Gastrocnemius medialis (tissue), 4 donors: ENCODE measurements at regions not wholly inside any gene's neighbourhood (a gene's known extent, or its start where the extent isn't known, plus 50 kb on each side); places are given as distances from the start of the nearest gene placed in this dataset.

Experiments used
- ATAC-seq, 2 donors: fragments of 150-250 bp; one replicate each; pipeline ENCODE4 v1.9.1; 2016
- DNase-seq, 2 donors: peaks; one replicate each; pipeline ENCODE4 v3.0.0-alpha.2; 2019
- H3K27ac ChIP-seq, 4 donors: fragments of 200-600 bp; sonication (generic); 1 replicate in 1 of 4; 2 replicates in 3 of 4; pipeline ENCODE4 v1.5.1; 2016 to 2018; ENCODE audit warnings: mild to moderate bottlenecking in 2 of 4, moderate library complexity in 1 of 4
- H3K27me3 ChIP-seq, 3 donors: fragments of 200-600 bp; sonication (generic) in 2 of 3; 1 replicate in 1 of 3; 2 replicates in 2 of 3; pipeline versions ENCODE4 v1.5.1 to v1.6.0; 2016 to 2019; ENCODE audit warnings: mild to moderate bottlenecking in 1 of 3, moderate library complexity in 1 of 3
- H3K36me3 ChIP-seq, 2 donors: fragments of 200-600 bp; sonication (generic) in 1 of 2; one replicate each; pipeline ENCODE4 v1.5.1; 2017 to 2018
- H3K4me1 ChIP-seq, 2 donors: fragments of 200-600 bp; sonication (generic) in 1 of 2; one replicate each; pipeline ENCODE4 v1.5.1; 2016 to 2017; ENCODE audit warnings: mild to moderate bottlenecking in 2 of 2
- H3K4me3 ChIP-seq, 4 donors: fragments of 200-600 bp; sonication (generic) in 3 of 4; 1 replicate in 1 of 4; 2 replicates in 3 of 4; pipeline ENCODE4 v1.5.1; 2016 to 2019; ENCODE audit warnings: mild to moderate bottlenecking in 2 of 4
- H3K9me3 ChIP-seq, 3 donors: fragments of 200-600 bp; sonication (generic) in 2 of 3; 1 replicate in 1 of 3; 2 replicates in 2 of 3; pipeline ENCODE4 v1.5.1; 2016 to 2019
- POLR2A ChIP-seq, 2 donors: fragments of 450-650 bp; IDR thresholded peaks; one replicate each; pipeline ENCODE4 v1.6.1; 2017; ENCODE audit warnings: antibody characterized with exemption in 2 of 2, mild to moderate bottlenecking in 2 of 2, moderate library complexity in 2 of 2
- in situ Hi-C, 4 donors: fragments of 200-750 bp; cut with MboI; loops; one replicate each; pipeline versions ENCODE4 v1.15.0 to v1.8.0; 2017; ENCODE audit warnings: low sequenced_read_pairs in 4 of 4
- intact Hi-C: fragments of 100-400 bp; cut with DNase I; formaldehyde crosslinking; loops from one replicate; pipeline ENCODE4 v1.15.1; 2023; ENCODE audit warnings: low total_unique reads
- TF ChIP-seq, protein P1 (sequence below), 5 experiments: fragments of 450-650 bp in 3 of 5; fragments of 200-600 bp in 2 of 5; sonication (generic) in 2 of 5; IDR thresholded peaks in 4 of 5; conservative IDR thresholded peaks in 1 of 5; 1 replicate in 4 of 5; 2 replicates in 1 of 5; pipeline ENCODE4 v1.5.1; 2016 to 2019; ENCODE audit warnings: antibody characterized with exemption in 5 of 5, mild to moderate bottlenecking in 3 of 5, moderate library complexity in 3 of 5

DNA sequence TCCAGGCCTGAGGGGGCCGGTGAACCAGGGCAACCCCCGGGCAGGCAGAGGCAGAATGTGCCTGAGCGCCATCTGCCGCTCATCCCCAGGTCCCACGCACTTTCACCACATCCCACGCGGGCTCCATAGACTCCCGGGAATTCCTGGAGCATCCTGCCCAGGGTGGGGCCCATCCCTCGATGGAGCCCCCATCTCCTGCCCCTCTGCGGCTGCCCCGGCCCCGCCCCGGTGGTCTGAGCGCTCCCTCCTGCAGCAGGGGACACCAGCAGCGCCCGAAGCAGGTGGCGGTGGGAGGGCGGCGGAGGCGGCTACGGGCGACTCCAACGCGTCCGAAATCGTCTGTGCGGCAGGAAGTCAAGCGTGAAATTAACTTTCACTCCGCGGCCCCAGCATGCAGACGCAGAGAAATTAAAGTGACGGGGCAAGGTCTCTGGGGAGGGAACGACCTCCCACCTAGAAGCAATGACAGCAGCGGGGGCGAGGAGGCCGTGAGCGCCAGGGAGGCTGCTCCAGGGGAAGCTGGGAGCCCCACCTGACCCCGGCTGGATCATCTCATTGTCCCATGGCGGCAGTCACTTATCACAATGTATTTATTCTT is 122.2 kb downstream of the NCOR2 start:
- Histone ChIP-seq H3K4me1 (peaks cover 2 to 13% of the 10 kb centered on the region in 2 donors), H3K27ac (no peak overlapping the region), H3K9me3 (no peaks in the 10 kb centered on the region), H3K36me3 (no peaks in the 10 kb centered on the region), H3K27me3 (no peaks in the 10 kb centered on the region), H3K4me3 (no peak overlapping the region)
- intact Hi-C loops (no loop called here), in situ Hi-C loops (no loop called here)
- no peak for TF ChIP-seq POLR2A (IDR thresholded peaks at IDR 0.05)
- TF ChIP-seq, protein P1, sequence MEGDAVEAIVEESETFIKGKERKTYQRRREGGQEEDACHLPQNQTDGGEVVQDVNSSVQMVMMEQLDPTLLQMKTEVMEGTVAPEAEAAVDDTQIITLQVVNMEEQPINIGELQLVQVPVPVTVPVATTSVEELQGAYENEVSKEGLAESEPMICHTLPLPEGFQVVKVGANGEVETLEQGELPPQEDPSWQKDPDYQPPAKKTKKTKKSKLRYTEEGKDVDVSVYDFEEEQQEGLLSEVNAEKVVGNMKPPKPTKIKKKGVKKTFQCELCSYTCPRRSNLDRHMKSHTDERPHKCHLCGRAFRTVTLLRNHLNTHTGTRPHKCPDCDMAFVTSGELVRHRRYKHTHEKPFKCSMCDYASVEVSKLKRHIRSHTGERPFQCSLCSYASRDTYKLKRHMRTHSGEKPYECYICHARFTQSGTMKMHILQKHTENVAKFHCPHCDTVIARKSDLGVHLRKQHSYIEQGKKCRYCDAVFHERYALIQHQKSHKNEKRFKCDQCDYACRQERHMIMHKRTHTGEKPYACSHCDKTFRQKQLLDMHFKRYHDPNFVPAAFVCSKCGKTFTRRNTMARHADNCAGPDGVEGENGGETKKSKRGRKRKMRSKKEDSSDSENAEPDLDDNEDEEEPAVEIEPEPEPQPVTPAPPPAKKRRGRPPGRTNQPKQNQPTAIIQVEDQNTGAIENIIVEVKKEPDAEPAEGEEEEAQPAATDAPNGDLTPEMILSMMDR (IDR thresholded peaks at IDR 0.05 in 4 of 5, conservative IDR thresholded peaks at IDR 0.05 in 1 of 5) = no peak
- no peak for DNase-seq
- no peak for ATAC-seq

DNA sequence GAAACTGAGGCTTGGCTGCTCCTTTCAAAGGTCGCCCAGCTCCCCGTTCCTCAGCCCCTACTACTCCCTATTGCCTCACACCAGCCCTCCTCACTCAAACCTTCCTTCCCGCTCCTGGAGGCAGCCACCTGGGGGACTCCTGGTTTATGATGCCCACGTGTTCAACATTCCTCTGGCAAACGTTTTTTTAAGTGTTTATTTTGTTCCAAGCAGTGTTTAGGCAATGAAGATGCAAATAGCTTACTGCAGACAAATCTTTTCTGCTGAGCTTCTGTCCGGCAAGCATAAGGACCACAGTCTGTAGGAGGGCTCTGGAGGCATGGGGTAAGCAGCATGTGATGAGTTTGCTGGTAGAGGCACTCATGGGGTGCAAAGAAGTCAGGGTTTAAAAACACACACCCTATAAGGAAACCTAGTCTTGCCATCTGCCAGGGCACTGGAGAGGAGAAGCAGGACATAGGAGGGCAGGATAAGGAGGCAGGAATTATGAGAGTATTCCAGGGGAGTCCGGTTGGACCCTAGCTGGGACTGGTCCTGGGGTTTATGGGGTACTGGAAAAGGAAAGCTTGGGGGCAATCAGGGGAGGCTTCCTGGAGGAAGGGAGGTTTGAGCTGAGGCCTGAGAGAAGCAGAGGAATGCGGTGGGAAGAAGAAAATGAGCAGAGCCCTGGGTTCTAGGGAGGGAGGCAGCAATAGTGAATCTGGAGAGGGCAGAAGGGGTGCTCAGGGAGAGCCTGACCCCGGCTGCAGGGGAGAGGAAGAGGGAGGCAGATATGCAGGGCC is 123.3 kb downstream of the NCOR2 start:
- Histone ChIP-seq H3K4me3 (no peak overlapping the region), H3K9me3 (no peaks in the 10 kb centered on the region), H3K36me3 (no peaks in the 10 kb centered on the region), H3K27me3 (no peaks in the 10 kb centered on the region), H3K27ac (no peak overlapping the region), H3K4me1 (peaks cover 7 to 11% of the 10 kb centered on the region in 2 donors)
- DNase-seq (no peak), ATAC-seq (no peak)
- TF ChIP-seq POLR2A (IDR thresholded peaks at IDR 0.05) = no peak
- TF ChIP-seq, protein P1 (IDR thresholded peaks at IDR 0.05 in 4 of 5, conservative IDR thresholded peaks at IDR 0.05 in 1 of 5) = no peak
- in situ Hi-C loops = no loop called here
- intact Hi-C loops = no loop called here

DNA sequence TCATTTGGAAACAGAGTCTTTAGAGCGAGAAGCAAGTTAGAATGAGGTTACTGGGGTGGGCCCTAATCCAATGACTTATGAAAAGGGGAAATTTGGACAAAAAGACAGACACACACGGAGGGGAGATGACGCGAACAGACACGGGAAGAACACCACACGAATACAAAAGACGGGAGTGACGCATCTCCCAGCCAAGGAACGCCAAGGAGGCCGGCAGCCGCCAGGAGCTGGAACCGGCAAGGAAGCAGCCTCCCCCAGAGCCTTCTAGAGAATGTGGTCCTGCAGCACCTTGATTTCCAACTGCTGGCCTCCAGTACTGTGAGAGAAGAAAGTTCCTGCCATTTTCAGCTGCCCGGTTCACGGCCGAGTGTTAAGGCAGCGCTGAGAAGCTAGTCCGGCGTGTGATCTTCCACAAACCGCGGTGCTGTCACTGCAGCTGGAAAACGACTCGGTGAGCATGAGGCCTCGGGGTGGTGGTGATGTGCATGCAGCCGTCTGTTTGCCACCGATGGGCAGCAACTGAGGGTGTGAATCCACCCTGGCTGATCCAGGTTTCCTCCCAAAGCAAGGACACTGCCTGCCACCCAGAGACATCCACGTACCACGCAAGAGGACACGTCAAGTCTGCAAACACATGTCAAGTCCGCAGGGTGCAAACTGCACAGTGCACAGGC is 124.5 kb downstream of the NCOR2 start:
- TF ChIP-seq, protein P1 (IDR thresholded peaks at IDR 0.05 in 4 of 5, conservative IDR thresholded peaks at IDR 0.05 in 1 of 5) = no peak
- no peak for TF ChIP-seq POLR2A (IDR thresholded peaks at IDR 0.05)
- intact Hi-C loops (no loop called here), in situ Hi-C loops (no loop called here)
- Histone ChIP-seq H3K27me3 (no peaks in the 10 kb centered on the region), H3K4me3 (no peak overlapping the region), H3K4me1 (peaks cover 7 to 11% of the 10 kb centered on the region in 2 donors), H3K36me3 (no peaks in the 10 kb centered on the region), H3K27ac (no peak overlapping the region), H3K9me3 (no peaks in the 10 kb centered on the region)
- ATAC-seq (no peak), DNase-seq (no peak)

DNA sequence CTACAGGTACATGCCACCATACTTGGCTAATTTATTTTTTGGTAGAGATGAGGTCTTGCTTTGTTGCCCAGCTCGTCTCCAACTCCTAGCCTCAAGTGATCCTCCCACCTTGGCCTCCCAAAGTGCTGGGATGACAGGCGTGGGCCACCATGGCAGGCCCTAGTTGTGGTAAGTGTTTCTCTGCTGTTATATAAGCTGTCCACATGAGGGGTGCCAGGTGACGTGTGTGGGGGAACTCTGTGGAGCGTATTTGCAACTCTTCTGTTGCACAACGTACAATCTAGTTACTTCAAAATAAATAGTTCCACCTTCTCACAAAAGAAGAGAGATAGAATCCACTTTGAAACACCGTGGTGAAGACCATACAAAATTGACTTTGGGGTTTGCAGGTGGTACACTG is 125.1 kb downstream of the NCOR2 start:
- Histone ChIP-seq H3K36me3 (no peaks in the 10 kb centered on the region), H3K27ac (no peak overlapping the region), H3K4me1 (peaks cover 7 to 11% of the 10 kb centered on the region in 2 donors), H3K9me3 (no peaks in the 10 kb centered on the region), H3K27me3 (no peaks in the 10 kb centered on the region), H3K4me3 (no peak overlapping the region)
- intact Hi-C loops = no loop called here
- ATAC-seq = no peak
- TF ChIP-seq POLR2A (IDR thresholded peaks at IDR 0.05) = no peak
- TF ChIP-seq, protein P1 (IDR thresholded peaks at IDR 0.05 in 4 of 5, conservative IDR thresholded peaks at IDR 0.05 in 1 of 5) = no peak
- in situ Hi-C loops = no loop called here
- DNase-seq = no peak
